Liver (tissue), 8 donors: ENCODE measurements at regions not wholly inside any gene's neighbourhood (a gene's known extent, or its start where the extent isn't known, plus 50 kb on each side); places are given as distances from the start of the nearest gene placed in this dataset.
"Not testable (repeated sequence)": the region's sequence is repeated elsewhere in the genome, so short reads cannot be mapped to it uniquely, and the experiment has no call there.

Experiments used
- DNase-seq: peaks from one replicate; pipeline ENCODE4 v3.0.0-alpha.2; 2017; ENCODE audit warnings: low spot score
- H3K27ac ChIP-seq, 2 donors: one replicate each; pipeline ENCODE4 v1.7.0; 2013; ENCODE audit warnings: inconsistent platforms in 2 of 2, low read length in 2 of 2, control low read depth in 1 of 2, low read depth in 1 of 2, mild to moderate bottlenecking in 1 of 2
- H3K27me3 ChIP-seq, 4 donors: one replicate each; pipeline versions ENCODE4 v1.6.1 to v1.7.0; 2013; ENCODE audit warnings: low read length in 3 of 4, inconsistent platforms in 1 of 4, mild to moderate bottlenecking in 1 of 4, moderate library complexity in 1 of 4; ENCODE audit not compliant: control insufficient read depth in 4 of 4, insufficient read depth in 4 of 4
- H3K36me3 ChIP-seq, 4 donors: one replicate each; pipeline versions ENCODE4 v1.6.1 to v1.7.0; 2013; ENCODE audit warnings: low read length in 3 of 4, mild to moderate bottlenecking in 3 of 4, low read depth in 1 of 4, moderate library complexity in 1 of 4; ENCODE audit not compliant: control insufficient read depth in 4 of 4, insufficient read depth in 3 of 4
- H3K4me1 ChIP-seq, 4 donors: one replicate each; pipeline versions ENCODE4 v1.6.1 to v1.7.0; 2013; ENCODE audit warnings: low read length in 3 of 4, mild to moderate bottlenecking in 3 of 4, moderate library complexity in 1 of 4; ENCODE audit not compliant: control insufficient read depth in 4 of 4, insufficient read depth in 4 of 4
- H3K4me3 ChIP-seq, 3 donors: one replicate each; pipeline versions ENCODE4 v1.6.1 to v1.7.0; 2013; ENCODE audit warnings: low read length in 3 of 3, control low read depth in 1 of 3, low read depth in 1 of 3, mild to moderate bottlenecking in 1 of 3
- H3K9ac ChIP-seq, 2 donors: one replicate each; pipeline ENCODE4 v1.7.0; 2013; ENCODE audit warnings: low read length in 2 of 2, mild to moderate bottlenecking in 2 of 2, moderate library complexity in 2 of 2, control low read depth in 1 of 2, low read depth in 1 of 2
- H3K9me3 ChIP-seq, 4 donors: one replicate each; pipeline versions ENCODE4 v1.6.1 to v1.7.0; 2013; ENCODE audit warnings: low read length in 3 of 4; ENCODE audit not compliant: control insufficient read depth in 4 of 4
- ATF3 ChIP-seq: IDR thresholded peaks from 2 replicates; pipeline ENCODE4 v1.6.1; 2016; ENCODE audit warnings: antibody characterized with exemption
- FOXA2 ChIP-seq: IDR thresholded peaks from 2 replicates; pipeline ENCODE4 v1.6.1; 2016; ENCODE audit warnings: antibody characterized with exemption
- GABPA ChIP-seq, 2 donors: IDR thresholded peaks in 1 of 2; conservative IDR thresholded peaks in 1 of 2; 2 replicates each; pipeline ENCODE4 v1.6.1; 2016; ENCODE audit warnings: antibody characterized with exemption in 2 of 2, mild to moderate bottlenecking in 1 of 2, moderate library complexity in 1 of 2
- HNF4A ChIP-seq, 2 donors: conservative IDR thresholded peaks; 2 replicates each; pipeline ENCODE4 v1.6.1; 2016; ENCODE audit warnings: antibody characterized with exemption in 2 of 2, mild to moderate bottlenecking in 2 of 2
- HNF4G ChIP-seq: IDR thresholded peaks from 2 replicates; pipeline ENCODE4 v1.6.1; 2016; ENCODE audit warnings: antibody characterized with exemption
- JUND ChIP-seq, 2 donors: IDR thresholded peaks; 2 replicates each; pipeline ENCODE4 v1.6.1; 2016; ENCODE audit warnings: antibody characterized with exemption in 2 of 2
- NR2F2 ChIP-seq: IDR thresholded peaks from 2 replicates; pipeline ENCODE4 v1.6.1; 2016; ENCODE audit warnings: antibody characterized with exemption
- REST ChIP-seq: IDR thresholded peaks from 2 replicates; pipeline ENCODE4 v1.6.1; 2016; ENCODE audit warnings: antibody characterized with exemption, mild to moderate bottlenecking
- RXRA ChIP-seq, 2 donors: IDR thresholded peaks; 2 replicates each; pipeline ENCODE4 v1.6.1; 2017 to 2018; ENCODE audit warnings: antibody characterized with exemption in 2 of 2, mild to moderate bottlenecking in 1 of 2
- SP1 ChIP-seq: IDR thresholded peaks from 2 replicates; pipeline ENCODE4 v1.6.1; 2018; ENCODE audit warnings: antibody characterized with exemption, mild to moderate bottlenecking
- TAF1 ChIP-seq: conservative IDR thresholded peaks from 2 replicates; pipeline ENCODE4 v1.6.1; 2016; ENCODE audit warnings: antibody characterized with exemption, mild to moderate bottlenecking
- YY1 ChIP-seq: IDR thresholded peaks from 2 replicates; pipeline ENCODE4 v1.6.1; 2016; ENCODE audit warnings: antibody characterized with exemption, mild to moderate bottlenecking
- WGBS: extraction: QIAGEN DNeasy Blood & Tissue Kit; methylation state at CpG from one replicate; pipeline ENCODE4 v1.1.7; 2013; 5-methylcytosine and 5-hydroxymethylcytosine counted together
- TF ChIP-seq, protein P1 (sequence below): IDR thresholded peaks from 2 replicates; pipeline ENCODE4 v1.6.1; 2016; ENCODE audit warnings: antibody characterized with exemption
- TF ChIP-seq, protein P2 (sequence below): fragments of 150-350 bp; IDR thresholded peaks from 2 replicates; pipeline ENCODE4 v1.5.1; 2017; ENCODE audit warnings: improper control_type of control experiment, low read depth, low read length; ENCODE audit not compliant: missing input control
- TF ChIP-seq, protein P3 (sequence below): IDR thresholded peaks from 2 replicates; pipeline ENCODE4 v1.6.1; 2016; ENCODE audit warnings: antibody characterized with exemption
- donor health status: healthy.
- donor health status: healthy.
- donor health status: healthy.
- donor health status: healthy.
- donor health status: healthy.

DNA sequence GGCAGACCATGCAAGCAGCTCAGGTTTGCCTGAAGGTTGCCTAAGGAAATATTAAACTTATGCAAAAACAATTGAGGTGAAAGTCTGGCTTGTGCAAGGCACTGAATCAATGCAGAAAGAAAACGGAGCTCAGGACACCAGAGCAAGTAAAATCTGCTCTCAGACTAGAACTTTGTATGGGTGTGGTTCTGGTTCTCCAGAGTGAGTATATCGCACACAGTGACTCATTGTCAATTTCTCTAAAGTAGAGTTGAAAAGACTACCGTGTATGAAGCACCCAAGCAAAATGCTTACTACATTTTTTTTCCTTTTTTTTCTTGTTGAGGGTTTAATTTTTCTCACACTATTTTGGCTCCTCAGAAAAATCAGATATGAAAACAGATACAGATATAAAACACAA, 650.3 kb upstream of the CDH10 start:
- WGBS = 57% methylated on average over 3 of the region's 3 CpGs
- H3K9me3 ChIP-seq = peaks cover 0 to 2% (median 0%) of the 10 kb centered on the region in 4 donors
- H3K4me1 ChIP-seq = no peaks in the 10 kb centered on the region
- H3K36me3 ChIP-seq = no peaks in the 10 kb centered on the region
- H3K27me3 ChIP-seq = no peaks in the 10 kb centered on the region
- no peak overlapping the region for H3K4me3 ChIP-seq
- no peak overlapping the region for H3K9ac ChIP-seq
- DNase-seq = no peak
- no peak overlapping the region for H3K27ac ChIP-seq
- no peak for TF ChIP-seq NR2F2
- no peak for TF ChIP-seq SP1
- no peak for TF ChIP-seq REST
- TF ChIP-seq, protein P1, sequence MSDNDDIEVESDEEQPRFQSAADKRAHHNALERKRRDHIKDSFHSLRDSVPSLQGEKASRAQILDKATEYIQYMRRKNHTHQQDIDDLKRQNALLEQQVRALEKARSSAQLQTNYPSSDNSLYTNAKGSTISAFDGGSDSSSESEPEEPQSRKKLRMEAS = no peak
- TF ChIP-seq JUND (IDR thresholded peaks at IDR 0.05) = no peak
- TF ChIP-seq FOXA2 = no peak
- TF ChIP-seq TAF1 = no peak
- no peak for TF ChIP-seq GABPA (IDR thresholded peaks at IDR 0.05 in 1 of 2, conservative IDR thresholded peaks at IDR 0.05 in 1 of 2)
- TF ChIP-seq HNF4G = no peak
- TF ChIP-seq HNF4A (conservative IDR thresholded peaks at IDR 0.05) = no peak
- TF ChIP-seq RXRA (IDR thresholded peaks at IDR 0.05) = no peak
- TF ChIP-seq YY1 = no peak
- TF ChIP-seq, protein P2, sequence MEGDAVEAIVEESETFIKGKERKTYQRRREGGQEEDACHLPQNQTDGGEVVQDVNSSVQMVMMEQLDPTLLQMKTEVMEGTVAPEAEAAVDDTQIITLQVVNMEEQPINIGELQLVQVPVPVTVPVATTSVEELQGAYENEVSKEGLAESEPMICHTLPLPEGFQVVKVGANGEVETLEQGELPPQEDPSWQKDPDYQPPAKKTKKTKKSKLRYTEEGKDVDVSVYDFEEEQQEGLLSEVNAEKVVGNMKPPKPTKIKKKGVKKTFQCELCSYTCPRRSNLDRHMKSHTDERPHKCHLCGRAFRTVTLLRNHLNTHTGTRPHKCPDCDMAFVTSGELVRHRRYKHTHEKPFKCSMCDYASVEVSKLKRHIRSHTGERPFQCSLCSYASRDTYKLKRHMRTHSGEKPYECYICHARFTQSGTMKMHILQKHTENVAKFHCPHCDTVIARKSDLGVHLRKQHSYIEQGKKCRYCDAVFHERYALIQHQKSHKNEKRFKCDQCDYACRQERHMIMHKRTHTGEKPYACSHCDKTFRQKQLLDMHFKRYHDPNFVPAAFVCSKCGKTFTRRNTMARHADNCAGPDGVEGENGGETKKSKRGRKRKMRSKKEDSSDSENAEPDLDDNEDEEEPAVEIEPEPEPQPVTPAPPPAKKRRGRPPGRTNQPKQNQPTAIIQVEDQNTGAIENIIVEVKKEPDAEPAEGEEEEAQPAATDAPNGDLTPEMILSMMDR = no peak
- TF ChIP-seq ATF3 = no peak
- TF ChIP-seq, protein P3, sequence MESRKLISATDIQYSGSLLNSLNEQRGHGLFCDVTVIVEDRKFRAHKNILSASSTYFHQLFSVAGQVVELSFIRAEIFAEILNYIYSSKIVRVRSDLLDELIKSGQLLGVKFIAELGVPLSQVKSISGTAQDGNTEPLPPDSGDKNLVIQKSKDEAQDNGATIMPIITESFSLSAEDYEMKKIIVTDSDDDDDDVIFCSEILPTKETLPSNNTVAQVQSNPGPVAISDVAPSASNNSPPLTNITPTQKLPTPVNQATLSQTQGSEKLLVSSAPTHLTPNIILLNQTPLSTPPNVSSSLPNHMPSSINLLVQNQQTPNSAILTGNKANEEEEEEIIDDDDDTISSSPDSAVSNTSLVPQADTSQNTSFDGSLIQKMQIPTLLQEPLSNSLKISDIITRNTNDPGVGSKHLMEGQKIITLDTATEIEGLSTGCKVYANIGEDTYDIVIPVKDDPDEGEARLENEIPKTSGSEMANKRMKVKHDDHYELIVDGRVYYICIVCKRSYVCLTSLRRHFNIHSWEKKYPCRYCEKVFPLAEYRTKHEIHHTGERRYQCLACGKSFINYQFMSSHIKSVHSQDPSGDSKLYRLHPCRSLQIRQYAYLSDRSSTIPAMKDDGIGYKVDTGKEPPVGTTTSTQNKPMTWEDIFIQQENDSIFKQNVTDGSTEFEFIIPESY = no peak

GRCh38 chr5:25289766-25290165, 645.0 kb upstream of the CDH10 start:
- not testable (repeated sequence) for H3K27me3 ChIP-seq, H3K4me3 ChIP-seq, H3K9ac ChIP-seq, H3K27ac ChIP-seq, H3K36me3 ChIP-seq, H3K9me3 ChIP-seq, H3K4me1 ChIP-seq, DNase-seq
- 98% methylated on average over 2 of the region's 2 CpGs for WGBS
